Suprapubic skin (tissue), 4 donors: ENCODE measurements at regions not wholly inside any gene's neighbourhood (a gene's known extent, or its start where the extent isn't known, plus 50 kb on each side); places are given as distances from the start of the nearest gene placed in this dataset.

Experiments
- CTCF ChIP-seq, 2 donors: fragments of 200-600 bp in 1 of 2; fragments of 450-650 bp in 1 of 2; sonication (generic) in 1 of 2; IDR thresholded peaks; one replicate each; pipeline ENCODE4 v1.5.1; 2016 to 2019; ENCODE audit warnings: antibody characterized with exemption in 2 of 2, mild to moderate bottlenecking in 1 of 2, moderate library complexity in 1 of 2
- EP300 ChIP-seq: sonication (generic); formaldehyde crosslinking; IDR thresholded peaks from one replicate; pipeline ENCODE4 v1.6.1; 2017; ENCODE audit warnings: antibody characterized with exemption
- POLR2A ChIP-seq, 2 donors: fragments of 450-650 bp; IDR thresholded peaks; one replicate each; pipeline ENCODE4 v1.6.1; 2017; ENCODE audit warnings: antibody characterized with exemption in 2 of 2, mild to moderate bottlenecking in 2 of 2, moderate library complexity in 2 of 2
- POLR2AphosphoS5 ChIP-seq, 3 donors: sonication (generic); formaldehyde crosslinking; IDR thresholded peaks; one replicate each; pipeline ENCODE4 v1.6.1; 2017; ENCODE audit warnings: antibody characterized with exemption in 3 of 3

GRCh38 chr18:10398571-10398970, 55.9 kb upstream of the APCDD1 start:
- TF ChIP-seq EP300 (no peak), POLR2AphosphoS5 (IDR thresholded peaks at IDR 0.05) (no peak), CTCF (IDR thresholded peaks at IDR 0.05) (no peak), POLR2A (IDR thresholded peaks at IDR 0.05) (no peak)
